HG03064 (cell line): ENCODE measurements at regions not wholly inside any gene's neighbourhood (a gene's known extent, or its start where the extent isn't known, plus 50 kb on each side); places are given as distances from the start of the nearest gene placed in this dataset.
A peak's percentile ranks its signal among the peaks of the same experiment; 100 is the strongest.

Source experiments
- ATAC-seq: cut with Tn5 transposase; IDR thresholded peaks from one replicate; pipeline ENCODE4 v1.9.1; 2021; ENCODE audit warnings: low read depth; ENCODE audit not compliant: unreplicated experiment

DNA sequence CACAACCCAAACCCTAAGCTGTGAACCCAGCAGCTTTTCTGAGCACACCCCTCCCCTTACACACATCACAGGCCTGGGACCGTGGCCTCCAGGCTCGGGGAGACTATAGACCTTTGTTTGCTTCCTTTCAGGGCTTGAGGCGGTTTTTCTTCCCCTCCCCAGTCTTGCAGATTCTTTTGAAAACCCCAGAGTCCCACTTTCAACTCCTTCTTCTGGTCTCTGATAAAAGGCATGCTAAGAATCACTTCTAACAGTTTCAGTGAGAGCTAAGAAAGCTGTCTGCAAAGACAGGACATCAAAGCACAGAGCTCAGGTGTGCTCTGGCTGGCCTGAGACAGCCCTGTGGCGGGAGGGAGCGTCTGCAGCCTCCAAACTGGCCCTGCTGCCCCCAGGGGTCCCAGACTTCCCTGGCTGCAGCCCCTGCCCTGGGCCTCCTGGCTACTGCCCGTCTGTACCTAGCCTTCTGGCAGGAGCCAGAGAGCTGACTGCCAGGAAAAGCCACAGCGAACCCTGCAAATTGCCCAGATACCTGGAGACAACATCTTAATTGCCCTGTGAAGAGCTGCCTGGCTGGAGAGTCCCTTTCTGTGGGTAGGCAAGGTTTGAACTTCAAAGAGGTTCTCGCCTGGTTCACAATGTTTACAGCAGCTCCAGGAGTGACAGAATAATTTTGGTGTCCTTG, 138.9 kb downstream of the GADD45G start:
- peak; percentile 55 for ATAC-seq

DNA sequence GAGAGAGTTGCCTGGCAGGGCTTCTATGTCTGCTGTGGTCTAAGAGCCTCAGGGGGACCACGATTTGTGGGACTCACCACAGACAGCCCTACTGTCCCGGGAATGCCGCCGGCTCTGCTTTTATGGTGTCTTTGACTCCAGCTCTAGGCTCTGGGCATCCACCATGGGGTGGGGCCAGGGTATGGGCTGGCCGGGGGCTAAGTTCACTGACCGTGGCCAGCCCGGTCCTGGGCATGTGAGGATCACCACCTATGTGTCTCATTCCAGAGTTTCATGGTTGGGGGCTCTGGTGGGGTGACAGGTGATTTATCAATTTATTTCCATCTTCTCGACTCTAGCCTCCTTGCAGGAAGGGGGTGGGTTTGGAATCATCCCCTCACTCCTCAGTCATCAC, 139.4 kb downstream of the GADD45G start:
- no peak for ATAC-seq

DNA sequence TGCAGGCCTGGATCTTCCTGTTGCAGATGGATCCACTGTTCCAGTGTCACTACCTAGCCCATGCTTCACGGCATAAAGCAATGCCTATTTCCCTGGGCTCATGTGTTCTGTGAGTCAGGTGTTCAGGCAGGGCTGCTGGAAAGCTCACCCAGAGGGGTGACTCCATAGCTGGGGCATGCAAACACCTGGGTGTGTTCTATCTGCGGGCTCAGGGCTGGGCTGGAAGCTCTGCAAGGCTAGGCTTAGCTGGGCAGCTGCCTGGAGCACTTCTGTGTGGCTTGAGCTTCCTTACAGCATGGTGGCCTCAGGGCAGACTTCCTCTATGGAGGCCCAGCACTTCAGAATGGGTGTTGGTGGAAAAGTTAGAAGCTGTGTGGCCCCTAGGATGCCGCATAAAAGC, 139.9 kb downstream of the GADD45G start:
- ATAC-seq, result no peak

DNA sequence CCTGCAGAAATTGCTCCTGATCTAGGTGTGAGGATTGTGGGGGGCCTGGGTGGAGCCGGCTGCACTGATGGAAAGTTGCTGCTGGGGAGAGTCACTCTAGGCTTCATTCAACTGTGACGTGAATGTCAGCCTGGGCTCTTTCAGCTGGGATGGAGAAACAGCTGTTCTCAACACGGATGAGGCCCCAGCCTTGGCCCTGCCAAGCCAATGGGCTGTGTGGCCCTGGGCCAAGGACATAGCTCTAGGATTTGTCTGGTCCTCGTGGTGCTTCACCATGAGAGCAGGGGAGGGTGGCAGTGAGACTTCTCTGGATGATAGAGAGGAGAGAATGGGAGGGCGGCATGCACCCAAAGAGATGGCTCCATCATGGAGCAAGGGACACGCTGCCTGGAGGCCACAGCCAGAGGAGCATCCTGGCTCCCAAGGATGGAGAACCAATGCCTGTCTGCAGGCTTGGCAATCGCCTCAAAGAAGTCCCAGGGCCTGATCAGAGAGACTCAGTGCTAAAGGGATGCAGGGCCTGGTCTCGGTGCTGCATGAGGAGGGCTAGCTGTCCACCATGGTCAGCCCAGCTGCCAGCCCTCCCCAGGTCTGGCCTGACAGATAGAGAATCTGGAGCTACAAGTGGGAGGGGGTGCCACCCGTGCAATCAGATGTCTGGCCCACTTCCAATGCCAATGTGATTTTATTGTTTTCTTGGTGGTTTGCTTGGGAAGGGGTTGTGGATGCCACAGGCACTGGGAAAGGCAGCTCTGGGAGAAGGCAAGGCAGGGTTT, 141.0 kb downstream of the GADD45G start:
- no peak for ATAC-seq

DNA sequence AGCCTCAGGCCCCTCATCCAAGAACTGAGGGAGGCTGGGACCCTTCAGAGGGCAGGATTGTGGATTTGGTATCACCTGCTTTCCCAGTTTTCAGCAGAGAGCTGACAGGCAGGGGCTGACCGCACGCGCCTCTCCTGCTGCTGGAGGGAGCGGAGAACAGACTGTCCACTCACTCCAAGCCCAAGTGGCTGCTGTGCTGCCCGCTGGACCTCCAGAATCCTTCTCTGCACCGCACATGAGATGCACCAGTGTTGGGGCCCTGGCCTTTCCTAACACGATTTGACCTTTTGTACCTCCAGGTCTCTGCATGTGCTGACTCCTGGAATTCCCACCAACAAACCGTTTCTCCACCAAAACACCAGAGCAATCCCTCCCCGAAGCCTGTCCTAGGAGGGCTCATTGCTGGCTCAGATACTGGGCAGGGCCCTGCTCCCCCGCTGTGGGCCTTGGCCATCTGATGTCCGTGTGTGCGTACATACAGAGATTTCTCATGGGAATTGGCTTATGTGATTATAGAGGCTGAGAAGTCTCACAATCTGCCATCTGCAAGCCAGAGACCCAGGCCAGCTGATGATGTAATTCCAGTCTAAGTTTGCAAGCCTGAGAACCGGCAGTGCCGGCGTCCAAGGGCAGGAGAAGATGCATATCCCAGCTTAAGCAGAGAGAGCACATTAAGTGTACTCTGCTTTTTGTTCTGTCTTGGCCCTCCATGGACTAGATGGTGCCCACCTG, 141.7 kb downstream of the GADD45G start:
- ATAC-seq, result no peak

DNA sequence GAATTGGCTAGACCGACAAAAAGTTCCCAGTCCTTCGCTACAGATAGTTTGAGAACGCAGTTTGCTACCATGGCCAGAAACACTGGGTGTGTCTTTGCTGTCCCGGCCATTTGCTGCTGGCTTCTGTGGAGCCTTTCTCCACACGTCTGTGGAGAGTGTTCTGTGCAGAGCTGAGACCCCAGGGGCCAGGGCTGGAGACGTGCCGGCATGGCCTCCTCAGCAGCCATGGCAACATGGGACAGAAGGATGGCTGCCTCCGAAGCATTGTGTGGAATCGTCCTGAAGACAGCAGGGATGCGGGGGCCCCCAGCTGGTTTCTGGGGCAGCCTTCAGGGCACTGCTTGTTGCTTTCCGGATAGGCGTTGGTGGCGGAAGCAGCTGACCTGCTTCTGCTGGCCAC, 142.8 kb downstream of the GADD45G start:
- no peak for ATAC-seq

DNA sequence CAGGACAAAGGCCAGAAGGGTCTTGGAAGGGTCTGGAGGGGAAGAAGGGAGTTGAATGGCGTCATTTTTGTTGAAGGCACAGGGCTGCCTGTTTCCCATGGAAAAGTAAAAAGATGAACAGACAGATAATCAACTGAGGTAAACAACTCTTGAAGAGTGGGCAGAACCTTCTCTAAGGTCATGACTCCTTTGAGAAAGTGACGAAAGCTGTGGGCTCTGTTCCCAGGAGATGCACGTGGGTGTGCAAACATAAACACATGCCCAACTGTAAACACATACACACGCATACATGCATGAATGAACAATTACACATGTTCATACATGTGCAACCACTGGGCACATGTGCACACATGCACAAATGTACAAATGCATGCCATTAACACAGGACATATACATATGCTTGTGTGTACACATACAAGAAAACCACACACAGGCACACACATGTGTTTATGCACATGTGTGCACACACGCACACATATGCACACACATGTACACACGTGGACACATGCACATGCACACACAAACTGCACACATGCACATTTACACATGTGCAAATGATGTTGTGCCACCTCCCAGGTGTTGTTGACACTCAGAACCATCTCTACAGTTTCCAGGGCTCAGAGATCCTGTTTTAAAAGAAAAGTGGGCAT, 143.3 kb downstream of the GADD45G start:
- ATAC-seq, result no peak

DNA sequence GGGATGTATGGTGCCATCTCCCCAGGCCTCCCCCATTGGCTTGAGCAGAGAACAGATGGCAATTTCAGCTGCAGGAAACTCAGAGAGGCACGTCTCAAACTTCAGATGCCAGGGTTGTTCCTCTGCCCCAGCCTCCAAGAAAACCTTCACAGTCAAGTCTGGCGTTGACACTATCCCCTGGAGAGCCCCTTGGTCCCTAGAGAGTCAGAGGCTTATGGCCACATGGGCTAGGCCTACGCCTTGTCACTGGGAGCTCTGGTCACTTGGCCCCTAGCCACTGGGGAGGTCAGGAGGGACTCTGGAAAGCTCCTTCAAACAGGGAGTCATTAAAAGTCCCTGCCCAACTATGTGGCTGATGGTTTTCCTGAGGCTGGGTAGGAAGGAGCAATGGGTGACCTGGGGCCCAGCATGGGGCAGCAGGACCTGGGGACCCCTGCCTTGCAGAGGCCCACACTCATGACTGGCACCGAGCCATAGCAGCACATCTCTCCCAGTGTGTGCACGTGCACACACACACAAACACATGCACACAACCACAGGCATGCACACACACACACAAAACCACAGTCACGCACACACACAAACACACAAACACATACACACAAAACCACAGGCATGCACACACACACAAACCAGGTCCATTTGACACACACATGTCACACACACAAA, 144.2 kb downstream of the GADD45G start:
- no peak for ATAC-seq

DNA sequence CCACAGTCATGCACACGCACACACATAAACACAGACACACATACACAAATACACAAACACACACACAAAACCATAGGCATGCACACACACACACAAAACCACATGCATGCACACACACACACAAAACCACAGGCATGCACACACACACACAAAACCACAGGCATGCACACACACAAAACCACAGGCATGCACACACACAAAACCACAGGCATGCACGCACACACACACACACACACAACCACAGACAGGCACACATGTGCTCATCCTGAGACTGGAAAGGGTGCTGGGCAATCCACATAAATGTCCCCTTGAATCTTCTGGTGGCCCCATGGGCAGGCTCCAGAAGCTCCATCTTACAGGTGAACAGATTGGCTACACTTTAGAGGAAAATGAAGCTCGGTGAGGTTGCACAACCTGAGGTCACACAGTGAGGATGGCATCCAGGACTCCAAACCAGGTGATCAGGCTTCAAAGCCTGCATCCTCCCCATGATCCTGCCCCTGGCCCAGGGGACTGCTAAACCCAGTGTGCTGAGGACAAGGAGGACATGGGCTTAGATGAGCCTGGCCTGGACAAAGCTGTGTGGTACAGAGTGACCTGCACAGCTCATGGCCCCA, 144.8 kb downstream of the GADD45G start:
- no peak for ATAC-seq

DNA sequence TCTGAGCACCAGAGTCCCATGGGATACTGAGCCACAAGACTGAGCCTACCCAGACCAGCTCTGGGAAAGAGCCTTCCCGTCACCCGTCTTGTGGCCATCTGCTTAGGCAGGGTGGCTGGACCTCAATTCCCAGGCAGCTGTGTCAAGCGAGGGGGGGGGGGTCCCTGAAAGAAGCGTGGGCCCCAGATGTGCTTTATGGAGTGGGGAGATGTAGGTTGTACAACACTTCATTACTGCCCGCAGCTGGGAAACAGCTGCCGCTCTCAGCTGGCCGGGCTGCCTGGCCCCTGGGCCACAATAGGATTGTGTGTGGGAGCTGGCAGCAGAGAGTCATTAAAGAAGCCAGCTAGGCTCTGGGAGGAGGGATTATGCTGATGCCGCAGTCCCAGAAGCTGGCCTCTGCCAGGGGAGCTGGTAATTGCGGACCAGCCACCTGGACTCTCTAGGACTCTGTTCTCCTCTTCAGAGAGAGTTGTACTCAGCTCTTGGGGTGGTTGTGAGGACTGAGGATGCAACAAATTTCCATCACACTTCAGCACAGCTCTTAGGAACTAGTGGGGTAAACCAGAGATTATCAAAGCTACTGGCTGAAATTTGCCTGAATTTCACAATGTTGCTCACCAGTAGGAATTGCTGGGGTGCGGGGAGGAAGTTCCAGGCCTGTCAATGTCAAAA, 145.4 kb downstream of the GADD45G start:
- no peak for ATAC-seq

DNA sequence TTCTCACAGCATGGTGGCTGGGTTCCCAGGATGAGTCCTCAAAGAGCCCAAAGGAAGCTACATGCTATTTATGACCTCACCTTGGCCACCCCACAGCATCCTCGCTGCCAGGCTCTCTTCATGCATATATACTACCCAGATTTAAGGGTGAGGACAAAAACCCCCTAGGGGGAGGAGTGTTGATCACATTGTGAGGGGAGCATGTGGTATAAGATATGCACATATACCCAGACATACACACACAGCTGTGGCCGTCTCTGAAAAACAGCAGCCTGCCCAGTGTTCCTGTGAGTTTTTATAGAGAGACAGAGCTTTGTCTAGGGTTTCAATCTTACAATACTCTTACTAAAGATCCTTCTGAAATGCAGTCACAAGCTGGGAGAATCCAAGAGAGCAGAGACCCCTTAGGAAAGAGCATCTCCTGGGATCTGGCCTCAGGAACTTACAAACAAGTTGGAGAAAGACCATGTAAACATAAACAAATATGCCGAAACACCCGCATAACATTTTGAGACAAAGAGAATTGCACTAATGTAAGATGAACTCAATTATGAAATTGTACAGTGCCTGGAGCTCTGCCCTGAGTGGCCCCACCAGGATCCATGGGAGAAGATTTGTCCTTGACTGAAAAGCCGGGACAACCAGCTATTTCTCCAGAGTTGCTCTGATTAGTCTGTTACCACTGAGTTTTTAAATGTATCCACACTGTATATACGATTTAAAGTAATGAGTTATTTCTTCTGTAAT, 146.4 kb downstream of the GADD45G start:
- no peak for ATAC-seq

DNA sequence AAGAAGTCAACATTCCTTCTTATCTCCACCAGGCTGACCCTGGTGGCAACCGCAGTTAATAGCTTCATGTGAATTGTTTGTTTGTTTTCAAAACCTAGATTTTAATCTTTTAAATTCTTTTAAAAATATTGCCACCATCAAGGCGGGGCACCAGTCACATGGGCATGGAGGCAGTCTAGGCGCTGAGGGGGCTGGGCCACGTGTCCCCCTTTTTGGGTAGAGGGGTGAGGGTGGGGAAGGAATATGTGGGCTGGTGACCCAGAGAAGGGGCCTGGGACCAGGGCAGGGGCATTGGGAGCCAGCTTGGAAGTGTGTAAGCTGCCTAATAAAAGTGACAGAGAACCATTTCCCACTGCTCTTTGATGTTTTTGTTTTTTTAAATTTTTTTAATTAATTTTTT, 147.3 kb downstream of the GADD45G start:
- no peak for ATAC-seq

DNA sequence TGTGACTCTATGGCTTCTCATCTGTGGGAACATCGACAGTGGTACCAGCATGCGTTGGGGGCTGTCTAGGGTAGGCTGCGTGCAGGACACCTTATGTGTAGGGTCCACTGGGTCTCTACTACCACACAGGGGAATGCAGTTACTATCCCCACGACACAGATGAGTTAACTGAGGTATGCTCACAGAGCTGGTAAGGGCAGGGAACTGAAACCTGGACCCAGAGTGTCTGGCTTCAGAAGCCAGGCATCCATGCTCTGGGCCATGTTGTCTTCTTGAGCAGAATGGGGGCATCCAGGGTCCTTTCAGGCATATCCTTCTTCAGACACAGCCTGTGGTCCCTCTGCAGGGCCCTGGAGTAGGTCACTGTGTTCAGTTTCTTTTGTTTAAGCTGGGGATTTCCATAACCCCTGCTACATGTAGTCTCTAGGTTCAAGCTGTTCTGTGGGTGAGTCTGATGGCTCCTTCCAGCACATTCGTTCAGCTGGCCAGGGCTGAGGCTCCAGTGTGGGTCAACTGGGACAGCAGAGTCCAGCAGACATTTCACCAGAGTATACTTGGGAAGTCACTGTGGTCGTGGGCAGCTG, 148.8 kb downstream of the GADD45G start:
- no peak for ATAC-seq

DNA sequence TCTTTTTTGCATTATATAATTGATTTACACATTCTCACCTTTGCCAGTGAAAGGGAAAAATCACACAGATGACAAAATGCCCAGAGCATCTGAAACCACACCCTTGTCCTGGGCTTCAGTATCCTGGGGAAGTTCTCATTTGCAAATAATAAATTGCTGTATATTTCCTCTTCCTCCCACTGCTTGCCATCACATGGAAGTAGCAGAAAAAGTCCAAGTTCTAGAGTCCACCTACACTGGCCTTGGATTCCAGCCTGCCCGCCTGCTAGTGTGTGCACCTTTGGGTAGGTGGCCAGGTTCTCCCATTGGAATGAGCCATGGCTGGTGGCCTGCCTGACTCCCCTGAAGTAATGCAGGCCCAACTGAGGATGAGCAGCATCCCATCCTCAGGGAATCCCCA, 149.4 kb downstream of the GADD45G start:
- no peak for ATAC-seq

DNA sequence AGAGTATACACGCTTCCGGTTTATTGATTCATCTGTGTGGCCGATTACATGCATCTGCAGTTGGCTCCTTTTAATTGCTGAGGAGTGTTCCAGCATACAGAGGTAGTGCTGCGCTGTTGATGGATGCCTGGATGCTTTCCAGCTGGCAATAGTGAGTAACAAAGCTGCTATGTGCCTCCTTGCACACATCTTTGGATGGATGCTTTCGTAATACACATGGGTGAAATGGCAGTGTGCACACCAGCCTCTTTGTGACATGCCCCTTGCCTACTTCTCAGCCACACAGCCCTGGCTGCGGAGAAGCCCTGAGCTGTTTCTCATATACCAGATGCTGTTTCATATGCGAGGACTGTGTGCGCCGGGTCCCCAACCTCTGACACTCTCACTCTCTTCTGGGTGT, 151.0 kb downstream of the GADD45G start:
- ATAC-seq, result no peak

DNA sequence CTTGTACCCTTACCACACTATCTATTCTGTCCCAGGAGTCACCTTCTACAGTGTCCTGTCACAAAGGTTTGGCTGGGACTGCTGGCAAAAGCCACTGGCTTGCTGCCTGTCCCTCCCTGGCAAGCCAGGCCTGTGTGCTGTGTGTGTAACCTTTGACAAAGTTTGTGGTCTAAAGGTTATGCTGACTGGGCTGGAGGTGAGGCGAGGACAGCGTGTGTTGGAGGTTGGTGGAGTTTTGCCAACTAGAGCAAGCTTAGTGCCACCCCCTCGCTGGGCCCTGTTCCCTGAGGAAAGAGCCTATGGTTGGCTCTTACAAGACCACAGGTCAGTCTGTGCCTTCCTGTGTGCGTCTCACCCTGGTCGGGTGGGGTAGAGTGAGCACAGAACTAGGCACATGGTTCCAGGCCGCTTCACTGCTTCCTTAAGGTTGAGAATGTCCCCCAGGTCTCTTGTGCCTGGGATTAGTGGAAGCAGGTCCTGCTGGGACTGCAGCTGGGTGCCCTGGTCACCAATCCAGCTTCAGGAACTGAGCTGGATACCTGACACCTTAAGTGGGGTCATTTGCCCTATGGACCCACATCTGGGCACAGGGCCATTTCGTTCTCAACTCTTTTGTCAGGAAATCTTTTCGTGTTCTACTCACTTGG, 152.2 kb downstream of the GADD45G start:
- no peak for ATAC-seq

DNA sequence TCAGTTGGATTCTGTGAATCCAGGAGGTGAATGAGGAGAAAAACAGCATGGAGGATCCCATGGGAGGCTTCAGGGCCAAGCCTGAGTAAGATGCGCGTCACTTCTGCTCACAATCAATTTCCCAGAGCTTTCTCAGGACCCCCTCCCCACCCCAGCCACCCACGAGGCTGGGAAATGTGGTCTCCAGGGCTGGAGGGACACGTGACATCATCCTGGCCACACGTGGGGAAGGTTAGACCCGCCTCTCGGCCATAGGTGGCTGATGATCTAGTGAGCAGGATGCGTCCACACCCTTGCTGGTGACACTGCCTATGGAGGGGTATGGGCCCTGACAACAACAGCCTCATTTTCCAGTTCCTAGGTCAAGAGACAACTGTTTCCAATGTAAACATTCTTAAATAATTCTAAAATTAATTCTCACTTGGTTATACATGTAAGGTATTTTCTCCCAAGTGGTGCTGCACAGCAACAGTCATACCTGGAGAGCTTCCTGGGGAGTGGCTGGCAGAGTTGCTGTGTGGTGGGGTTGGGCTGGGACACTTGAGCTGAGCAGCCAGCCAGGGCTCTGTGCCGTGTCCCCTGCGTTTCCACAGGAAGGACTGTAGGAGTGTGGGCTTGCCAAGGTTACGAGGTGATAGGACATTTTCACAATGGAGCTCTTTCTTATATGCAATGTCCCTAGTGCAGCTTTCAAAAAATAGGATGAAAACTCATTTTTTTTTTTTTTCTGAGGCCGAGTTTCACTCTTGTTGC, 153.1 kb downstream of the GADD45G start:
- no peak for ATAC-seq
